Stomach smooth muscle (tissue), 2 donors: ENCODE measurements at regions not wholly inside any gene's neighbourhood (a gene's known extent, or its start where the extent isn't known, plus 50 kb on each side); places are given as distances from the start of the nearest gene placed in this dataset.

Experiments used
- H3K27ac ChIP-seq: one replicate; pipeline ENCODE4 v1.7.0; 2013; ENCODE audit warnings: mild to moderate bottlenecking, low read length, inconsistent platforms
- H3K27me3 ChIP-seq, 2 donors: one replicate each; pipeline ENCODE4 v1.7.0; 2013; ENCODE audit warnings: low read length in 2 of 2; ENCODE audit not compliant: insufficient read depth in 2 of 2, control insufficient read depth in 1 of 2
- H3K36me3 ChIP-seq, 2 donors: one replicate each; pipeline ENCODE4 v1.7.0; 2013; ENCODE audit warnings: low read length in 2 of 2; ENCODE audit not compliant: control insufficient read depth in 2 of 2, insufficient read depth in 2 of 2
- H3K4me1 ChIP-seq: one replicate; pipeline ENCODE4 v1.7.0; 2013; ENCODE audit warnings: low read length; ENCODE audit not compliant: control insufficient read depth, insufficient read depth
- H3K4me3 ChIP-seq, 2 donors: one replicate each; pipeline ENCODE4 v1.7.0; 2013; ENCODE audit warnings: low read length in 2 of 2
- H3K9ac ChIP-seq, 2 donors: one replicate each; pipeline ENCODE4 v1.7.0; 2013; ENCODE audit warnings: low read length in 2 of 2, mild to moderate bottlenecking in 1 of 2
- H3K9me3 ChIP-seq, 2 donors: one replicate each; pipeline ENCODE4 v1.7.0; 2013; ENCODE audit warnings: low read length in 2 of 2; ENCODE audit not compliant: control insufficient read depth in 2 of 2
- donor health status: healthy.
- donor health status: Pancreatic carcinoma.

- no peak overlapping the region for H3K4me3 ChIP-seq
- no peak overlapping the region for H3K27ac ChIP-seq
- no peaks in the 10 kb centered on the region for H3K36me3 ChIP-seq
- no peaks in the 10 kb centered on the region for H3K27me3 ChIP-seq
- H3K9me3 ChIP-seq, result peaks cover 7 to 26% of the 10 kb centered on the region in 2 donors
- no peak overlapping the region for H3K9ac ChIP-seq
- no peaks in the 10 kb centered on the region for H3K4me1 ChIP-seq
Observed at GRCh38 chr10:130392031-130392430, 255.8 kb downstream of the GLRX3 start.

DNA sequence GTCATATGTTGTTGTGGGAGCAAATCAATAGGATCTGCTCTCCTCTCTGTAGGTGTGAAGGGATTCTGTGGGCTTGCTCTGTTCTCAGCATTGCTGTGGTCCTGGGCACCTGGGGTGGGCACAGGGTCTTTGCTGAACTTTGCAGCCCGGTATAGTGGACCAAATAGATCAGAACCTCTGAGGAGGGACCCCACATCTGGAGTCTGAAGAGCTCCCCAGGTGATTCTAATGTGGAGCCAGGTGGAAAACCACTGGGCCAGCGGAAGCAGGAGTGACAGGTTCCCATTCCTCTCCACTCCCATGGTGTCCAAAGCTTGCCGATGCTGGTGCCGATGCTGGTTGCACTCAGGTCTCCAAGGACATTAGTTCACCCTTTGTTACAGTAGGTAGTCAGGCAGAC lies 257.2 kb downstream of the GLRX3 start:
- Histone ChIP-seq H3K9ac (no peak overlapping the region), H3K9me3 (peaks cover 7 to 26% of the 10 kb centered on the region in 2 donors), H3K27me3 (no peaks in the 10 kb centered on the region), H3K4me1 (no peaks in the 10 kb centered on the region), H3K4me3 (no peak overlapping the region), H3K36me3 (no peaks in the 10 kb centered on the region), H3K27ac (no peak overlapping the region)

DNA sequence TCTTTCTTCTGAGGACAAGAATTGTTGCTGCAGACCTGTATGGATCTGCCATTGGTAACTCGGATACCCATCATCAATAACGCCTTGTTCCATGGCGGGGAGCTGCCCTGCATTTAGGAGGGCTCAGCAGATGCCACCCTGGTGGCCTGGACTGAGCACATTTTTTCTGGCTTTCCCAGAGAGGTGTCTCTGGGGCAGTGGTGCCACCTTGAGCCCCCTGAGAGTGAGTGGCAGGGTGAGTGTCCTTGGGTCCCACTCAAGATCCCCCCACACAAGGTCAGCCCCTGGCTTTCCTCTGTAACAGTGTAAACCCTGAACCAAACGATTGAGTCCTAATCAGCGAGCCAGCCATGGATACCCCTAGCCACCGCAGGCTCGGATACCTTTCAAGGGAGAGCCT lies 258.6 kb downstream of the GLRX3 start:
- Histone ChIP-seq H3K27ac (no peak overlapping the region), H3K4me3 (no peak overlapping the region), H3K9ac (no peak overlapping the region), H3K9me3 (peaks cover 7 to 23% of the 10 kb centered on the region in 2 donors), H3K36me3 (no peaks in the 10 kb centered on the region), H3K4me1 (no peaks in the 10 kb centered on the region), H3K27me3 (no peaks in the 10 kb centered on the region)

GRCh38 chr10:130395248-130395936 lies 259.2 kb downstream of the GLRX3 start:
- no peak overlapping the region for H3K27ac ChIP-seq
- H3K36me3 ChIP-seq, result no peaks in the 10 kb centered on the region
- H3K4me3 ChIP-seq, result no peak overlapping the region
- H3K9me3 ChIP-seq, result peaks cover 5 to 19% of the 10 kb centered on the region in 2 donors
- H3K4me1 ChIP-seq, result no peaks in the 10 kb centered on the region
- no peak overlapping the region for H3K9ac ChIP-seq
- no peaks in the 10 kb centered on the region for H3K27me3 ChIP-seq

DNA sequence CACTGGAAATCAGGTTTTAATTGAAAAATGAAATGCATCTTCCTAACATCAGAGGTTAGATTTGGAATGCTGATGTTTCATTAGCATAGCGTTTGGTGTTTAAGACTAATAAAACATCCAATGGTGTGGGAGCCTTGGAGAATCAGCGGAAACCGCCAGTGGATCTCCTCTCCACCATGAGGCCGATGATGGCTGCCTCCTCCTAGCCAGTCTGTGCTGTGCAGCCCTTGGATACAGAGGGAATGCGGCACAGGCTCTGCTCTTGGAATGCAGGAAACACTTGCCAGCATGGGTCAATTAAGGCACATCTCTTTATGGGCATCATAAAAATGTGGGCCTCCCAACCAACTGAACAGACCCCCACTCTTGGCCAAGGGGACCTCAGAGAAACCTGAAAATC lies 259.9 kb downstream of the GLRX3 start:
- no peak overlapping the region for H3K9ac ChIP-seq
- no peaks in the 10 kb centered on the region for H3K27me3 ChIP-seq
- no peaks in the 10 kb centered on the region for H3K4me1 ChIP-seq
- no peak overlapping the region for H3K27ac ChIP-seq
- H3K9me3 ChIP-seq, result peaks cover 5 to 19% of the 10 kb centered on the region in 2 donors
- no peak overlapping the region for H3K4me3 ChIP-seq
- no peaks in the 10 kb centered on the region for H3K36me3 ChIP-seq

- Histone ChIP-seq H3K36me3 (no peaks in the 10 kb centered on the region), H3K27me3 (no peaks in the 10 kb centered on the region), H3K27ac (no peak overlapping the region), H3K4me1 (no peaks in the 10 kb centered on the region), H3K9me3 (peaks cover 5 to 14% of the 10 kb centered on the region in 2 donors), H3K9ac (no peak overlapping the region), H3K4me3 (no peak overlapping the region)
Observed at GRCh38 chr10:130398090-130398994, 262.2 kb downstream of the GLRX3 start.

DNA sequence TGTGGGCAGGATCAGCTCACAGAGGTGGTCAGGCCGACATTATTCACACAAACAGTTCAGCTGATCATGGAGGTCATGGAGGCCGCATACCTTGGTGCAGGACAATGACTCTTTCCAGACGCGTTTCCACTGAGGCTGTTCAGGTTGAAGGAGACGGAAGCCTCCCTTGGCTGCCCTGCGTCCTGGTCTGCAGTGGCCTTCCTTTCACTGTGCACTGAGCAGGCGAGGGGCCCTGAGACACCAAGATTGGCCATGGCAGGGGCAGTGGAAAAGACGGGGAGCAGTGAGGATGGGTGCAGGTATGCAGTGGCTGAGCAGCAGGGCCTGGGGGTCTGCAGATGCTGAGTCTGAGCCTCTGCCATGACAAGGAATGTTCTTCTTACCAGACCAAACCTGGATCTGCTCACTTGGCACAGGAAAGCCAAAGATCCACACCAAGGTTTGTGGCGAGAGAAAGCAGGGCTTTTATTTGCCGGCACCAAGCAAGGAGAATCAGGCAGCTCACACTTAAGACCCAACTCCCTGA lies 263.3 kb downstream of the GLRX3 start:
- Histone ChIP-seq H3K9ac (no peak overlapping the region), H3K27ac (no peak overlapping the region), H3K4me3 (no peak overlapping the region), H3K27me3 (no peaks in the 10 kb centered on the region), H3K9me3 (peaks cover 5 to 14% of the 10 kb centered on the region in 2 donors), H3K36me3 (no peaks in the 10 kb centered on the region), H3K4me1 (no peaks in the 10 kb centered on the region)

- Histone ChIP-seq H3K27ac (no peak overlapping the region), H3K27me3 (no peaks in the 10 kb centered on the region), H3K4me3 (no peak overlapping the region), H3K9ac (no peak overlapping the region), H3K4me1 (no peaks in the 10 kb centered on the region), H3K36me3 (no peaks in the 10 kb centered on the region), H3K9me3 (peaks cover 5 to 6% of the 10 kb centered on the region in 2 donors)
Observed at GRCh38 chr10:130400890-130401289, 264.7 kb downstream of the GLRX3 start.

- H3K4me3 ChIP-seq, result no peak overlapping the region
- H3K9me3 ChIP-seq, result peaks cover 0 to 2% of the 10 kb centered on the region in 2 donors
- no peak overlapping the region for H3K9ac ChIP-seq
- H3K27me3 ChIP-seq, result no peaks in the 10 kb centered on the region
- no peaks in the 10 kb centered on the region for H3K36me3 ChIP-seq
- H3K27ac ChIP-seq, result no peak overlapping the region
- H3K4me1 ChIP-seq, result no peaks in the 10 kb centered on the region
Observed at GRCh38 chr10:130401860-130402765, 265.9 kb downstream of the GLRX3 start.
